ENCODE measurements at regions not wholly inside any gene's neighbourhood (a gene's known extent, or its start where the extent isn't known, plus 50 kb on each side); places are given as distances from the start of the nearest gene placed in this dataset.

DNA sequence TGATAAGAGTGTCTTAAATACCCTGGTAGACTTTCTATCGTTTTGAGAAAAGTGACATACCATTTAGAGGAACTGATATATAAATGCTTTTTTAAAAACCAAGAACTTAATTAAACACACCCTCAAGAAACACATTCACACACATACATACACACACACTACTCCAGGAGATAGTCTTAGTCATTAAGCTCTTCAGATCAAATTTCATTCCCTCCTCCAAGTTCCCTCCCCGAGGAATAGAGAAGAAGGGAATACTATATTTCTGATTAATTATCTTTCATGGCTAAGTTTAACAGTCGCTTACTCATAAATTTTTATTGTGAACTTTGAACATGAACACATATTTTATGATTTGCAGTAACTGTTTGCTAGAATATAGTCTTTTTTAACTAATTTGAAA, 1109.5 kb downstream of the SLITRK1 start:
- 59% methylated on average over 3 of the region's 3 CpGs for WGBS

DNA sequence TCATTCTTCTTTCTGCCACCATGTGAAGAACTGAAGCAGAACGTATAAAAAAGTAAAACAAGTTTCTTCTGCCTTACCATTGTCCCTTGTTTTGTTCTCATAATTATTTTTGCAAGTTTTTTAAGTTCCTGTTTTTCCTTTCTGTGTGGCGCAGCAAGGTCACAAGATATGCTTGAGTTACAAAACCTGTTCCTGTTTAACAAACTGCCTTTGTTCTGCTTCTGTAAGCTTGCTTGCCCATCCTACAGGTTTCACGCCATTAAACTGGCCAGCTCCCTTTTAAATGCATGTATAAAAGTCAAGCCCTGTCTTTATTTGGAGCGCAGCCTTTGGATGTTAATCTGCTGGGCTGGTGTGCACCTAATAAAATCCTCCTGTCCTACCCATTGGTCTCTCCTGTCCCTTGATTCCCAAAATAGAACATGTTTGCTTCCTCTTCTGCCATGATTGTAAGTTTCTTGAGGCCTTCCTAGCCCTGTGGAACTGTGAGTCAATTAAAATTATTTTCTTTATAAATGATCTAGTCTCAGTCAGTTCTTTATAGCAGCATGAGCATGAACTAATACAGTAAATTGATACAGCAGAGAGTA, 1115.4 kb downstream of the SLITRK1 start:
- no peak for TF ChIP-seq NR2F2 (IDR thresholded peaks at IDR 0.05)
- TF ChIP-seq, protein P1, sequence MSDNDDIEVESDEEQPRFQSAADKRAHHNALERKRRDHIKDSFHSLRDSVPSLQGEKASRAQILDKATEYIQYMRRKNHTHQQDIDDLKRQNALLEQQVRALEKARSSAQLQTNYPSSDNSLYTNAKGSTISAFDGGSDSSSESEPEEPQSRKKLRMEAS (IDR thresholded peaks at IDR 0.05), result no peak
- TF ChIP-seq, protein P2, sequence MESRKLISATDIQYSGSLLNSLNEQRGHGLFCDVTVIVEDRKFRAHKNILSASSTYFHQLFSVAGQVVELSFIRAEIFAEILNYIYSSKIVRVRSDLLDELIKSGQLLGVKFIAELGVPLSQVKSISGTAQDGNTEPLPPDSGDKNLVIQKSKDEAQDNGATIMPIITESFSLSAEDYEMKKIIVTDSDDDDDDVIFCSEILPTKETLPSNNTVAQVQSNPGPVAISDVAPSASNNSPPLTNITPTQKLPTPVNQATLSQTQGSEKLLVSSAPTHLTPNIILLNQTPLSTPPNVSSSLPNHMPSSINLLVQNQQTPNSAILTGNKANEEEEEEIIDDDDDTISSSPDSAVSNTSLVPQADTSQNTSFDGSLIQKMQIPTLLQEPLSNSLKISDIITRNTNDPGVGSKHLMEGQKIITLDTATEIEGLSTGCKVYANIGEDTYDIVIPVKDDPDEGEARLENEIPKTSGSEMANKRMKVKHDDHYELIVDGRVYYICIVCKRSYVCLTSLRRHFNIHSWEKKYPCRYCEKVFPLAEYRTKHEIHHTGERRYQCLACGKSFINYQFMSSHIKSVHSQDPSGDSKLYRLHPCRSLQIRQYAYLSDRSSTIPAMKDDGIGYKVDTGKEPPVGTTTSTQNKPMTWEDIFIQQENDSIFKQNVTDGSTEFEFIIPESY (IDR thresholded peaks at IDR 0.05), result no peak
- TF ChIP-seq, protein P3, sequence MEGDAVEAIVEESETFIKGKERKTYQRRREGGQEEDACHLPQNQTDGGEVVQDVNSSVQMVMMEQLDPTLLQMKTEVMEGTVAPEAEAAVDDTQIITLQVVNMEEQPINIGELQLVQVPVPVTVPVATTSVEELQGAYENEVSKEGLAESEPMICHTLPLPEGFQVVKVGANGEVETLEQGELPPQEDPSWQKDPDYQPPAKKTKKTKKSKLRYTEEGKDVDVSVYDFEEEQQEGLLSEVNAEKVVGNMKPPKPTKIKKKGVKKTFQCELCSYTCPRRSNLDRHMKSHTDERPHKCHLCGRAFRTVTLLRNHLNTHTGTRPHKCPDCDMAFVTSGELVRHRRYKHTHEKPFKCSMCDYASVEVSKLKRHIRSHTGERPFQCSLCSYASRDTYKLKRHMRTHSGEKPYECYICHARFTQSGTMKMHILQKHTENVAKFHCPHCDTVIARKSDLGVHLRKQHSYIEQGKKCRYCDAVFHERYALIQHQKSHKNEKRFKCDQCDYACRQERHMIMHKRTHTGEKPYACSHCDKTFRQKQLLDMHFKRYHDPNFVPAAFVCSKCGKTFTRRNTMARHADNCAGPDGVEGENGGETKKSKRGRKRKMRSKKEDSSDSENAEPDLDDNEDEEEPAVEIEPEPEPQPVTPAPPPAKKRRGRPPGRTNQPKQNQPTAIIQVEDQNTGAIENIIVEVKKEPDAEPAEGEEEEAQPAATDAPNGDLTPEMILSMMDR (IDR thresholded peaks at IDR 0.05; ENCODE audit: low read depth, low read length, missing input control), result no peak
- TF ChIP-seq, protein P4, sequence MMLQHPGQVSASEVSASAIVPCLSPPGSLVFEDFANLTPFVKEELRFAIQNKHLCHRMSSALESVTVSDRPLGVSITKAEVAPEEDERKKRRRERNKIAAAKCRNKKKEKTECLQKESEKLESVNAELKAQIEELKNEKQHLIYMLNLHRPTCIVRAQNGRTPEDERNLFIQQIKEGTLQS (IDR thresholded peaks at IDR 0.05), result no peak
- no peak for TF ChIP-seq HNF4A (conservative IDR thresholded peaks at IDR 0.05)
- no peak for TF ChIP-seq RXRA (IDR thresholded peaks at IDR 0.05)
- no peak for TF ChIP-seq FOXA2 (IDR thresholded peaks at IDR 0.05)
- H3K27me3 ChIP-seq (ENCODE audit: control insufficient read depth in 4 of 4, insufficient read depth in 4 of 4, low read length in 3 of 4), result no peaks in the 10 kb centered on the region
- H3K36me3 ChIP-seq (ENCODE audit: control insufficient read depth in 4 of 4, insufficient read depth in 3 of 4, low read depth in 1 of 4, low read length in 3 of 4), result no peaks in the 10 kb centered on the region
- peaks cover 0 to 3% (median 0%) of the 10 kb centered on the region in 4 donors for H3K9me3 ChIP-seq (ENCODE audit: control insufficient read depth in 4 of 4, low read length in 3 of 4)
- H3K9ac ChIP-seq (ENCODE audit: low read depth in 1 of 2, low read length in 2 of 2), result no peak overlapping the region
- no peaks in the 10 kb centered on the region for H3K4me1 ChIP-seq (ENCODE audit: control insufficient read depth in 4 of 4, insufficient read depth in 4 of 4, low read length in 3 of 4)
- H3K4me3 ChIP-seq (ENCODE audit: low read depth in 1 of 3, low read length in 3 of 3), result no peak overlapping the region
- WGBS, result 30% methylated on average over 4 of the region's 4 CpGs
- H3K27ac ChIP-seq (ENCODE audit: low read depth in 1 of 2, low read length in 2 of 2), result no peak overlapping the region
- no peak for DNase-seq (ENCODE audit: low spot score)

More for the DNA sequence above, 1109.5 kb downstream of the SLITRK1 start:
- H3K9ac ChIP-seq (ENCODE audit: low read depth in 1 of 2, low read length in 2 of 2), result no peak overlapping the region
- no peak overlapping the region for H3K27ac ChIP-seq (ENCODE audit: low read depth in 1 of 2, low read length in 2 of 2)
- TF ChIP-seq YY1 (IDR thresholded peaks at IDR 0.05), result no peak
- no peaks in the 10 kb centered on the region for H3K4me1 ChIP-seq (ENCODE audit: control insufficient read depth in 4 of 4, insufficient read depth in 4 of 4, low read length in 3 of 4)
- no peaks in the 10 kb centered on the region for H3K9me3 ChIP-seq (ENCODE audit: control insufficient read depth in 4 of 4, low read length in 3 of 4)
- DNase-seq (ENCODE audit: low spot score), result no peak
- H3K4me3 ChIP-seq (ENCODE audit: low read depth in 1 of 3, low read length in 3 of 3), result no peak overlapping the region
- no peaks in the 10 kb centered on the region for H3K27me3 ChIP-seq (ENCODE audit: control insufficient read depth in 4 of 4, insufficient read depth in 4 of 4, low read length in 3 of 4)
- no peaks in the 10 kb centered on the region for H3K36me3 ChIP-seq (ENCODE audit: control insufficient read depth in 4 of 4, insufficient read depth in 3 of 4, low read depth in 1 of 4, low read length in 3 of 4)

DNA sequence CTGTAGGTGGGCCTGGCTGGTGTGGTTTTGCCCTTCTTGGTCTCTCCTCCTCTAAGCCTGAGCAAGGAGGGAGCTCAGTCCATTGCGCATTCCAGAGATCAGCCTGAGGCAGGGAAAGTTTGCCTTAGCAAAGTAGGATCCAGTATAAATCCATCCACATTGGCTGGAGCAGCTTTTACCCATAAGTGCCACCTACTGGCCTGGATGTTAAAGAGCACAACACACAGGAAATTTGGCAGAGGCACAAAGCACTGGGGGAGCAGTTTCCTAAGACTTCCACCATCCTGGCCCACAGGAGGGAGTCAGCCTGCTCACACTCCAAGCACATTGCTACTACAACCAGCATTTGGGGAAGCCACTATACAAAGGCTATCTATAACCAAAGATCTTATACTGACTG, 1124.2 kb downstream of the SLITRK1 start:
- DNase-seq (ENCODE audit: low spot score), result no peak
- Histone ChIP-seq H3K27ac (ENCODE audit: low read depth in 1 of 2, low read length in 2 of 2) (no peak overlapping the region), H3K36me3 (ENCODE audit: control insufficient read depth in 4 of 4, insufficient read depth in 3 of 4, low read depth in 1 of 4, low read length in 3 of 4) (no peaks in the 10 kb centered on the region), H3K4me1 (ENCODE audit: control insufficient read depth in 4 of 4, insufficient read depth in 4 of 4, low read length in 3 of 4) (no peaks in the 10 kb centered on the region), H3K9ac (ENCODE audit: low read depth in 1 of 2, low read length in 2 of 2) (no peak overlapping the region), H3K9me3 (ENCODE audit: control insufficient read depth in 4 of 4, low read length in 3 of 4) (no peaks in the 10 kb centered on the region), H3K4me3 (ENCODE audit: low read depth in 1 of 3, low read length in 3 of 3) (no peak overlapping the region), H3K27me3 (ENCODE audit: control insufficient read depth in 4 of 4, insufficient read depth in 4 of 4, low read length in 3 of 4) (no peaks in the 10 kb centered on the region)
- TF ChIP-seq HNF4G (IDR thresholded peaks at IDR 0.05), result no peak
- peak; percentile 43 to 77 for TF ChIP-seq RAD21 (IDR thresholded peaks at IDR 0.05)
- TF ChIP-seq NR2F2 (IDR thresholded peaks at IDR 0.05), result no peak
- TF ChIP-seq, protein P3 (IDR thresholded peaks at IDR 0.05; ENCODE audit: low read depth, low read length, missing input control), result peak; percentile 11
- TF ChIP-seq, protein P4 (IDR thresholded peaks at IDR 0.05), result no peak
- no peak for TF ChIP-seq HNF4A (conservative IDR thresholded peaks at IDR 0.05)
- no peak for TF ChIP-seq EGR1 (IDR thresholded peaks at IDR 0.05; ENCODE audit: low read depth in 2 of 2)
- WGBS, result 94% methylated on average over 1 of the region's 1 CpG
